Ovary (tissue), 3 donors: ENCODE measurements at regions not wholly inside any gene's neighbourhood (a gene's known extent, or its start where the extent isn't known, plus 50 kb on each side); places are given as distances from the start of the nearest gene placed in this dataset.

Experiments used
- EP300 ChIP-seq: sonication (generic); formaldehyde crosslinking; IDR thresholded peaks from one replicate; pipeline ENCODE4 v1.6.1; 2017; ENCODE audit warnings: antibody characterized with exemption
- POLR2A ChIP-seq: fragments of 450-650 bp; IDR thresholded peaks from one replicate; pipeline ENCODE4 v1.6.1; 2017; ENCODE audit warnings: antibody characterized with exemption, mild to moderate bottlenecking, moderate library complexity
- TF ChIP-seq, protein P1 (sequence below), 3 donors: fragments of 450-650 bp in 2 of 3; fragments of 200-600 bp in 1 of 3; IDR thresholded peaks; one replicate each; pipeline versions ENCODE4 v1.5.1 to v1.8.0; 2016 to 2022; ENCODE audit warnings: antibody characterized with exemption in 3 of 3, mild to moderate bottlenecking in 1 of 3
- donor health status: DM: no; HTN: no; CAD: no.

DNA sequence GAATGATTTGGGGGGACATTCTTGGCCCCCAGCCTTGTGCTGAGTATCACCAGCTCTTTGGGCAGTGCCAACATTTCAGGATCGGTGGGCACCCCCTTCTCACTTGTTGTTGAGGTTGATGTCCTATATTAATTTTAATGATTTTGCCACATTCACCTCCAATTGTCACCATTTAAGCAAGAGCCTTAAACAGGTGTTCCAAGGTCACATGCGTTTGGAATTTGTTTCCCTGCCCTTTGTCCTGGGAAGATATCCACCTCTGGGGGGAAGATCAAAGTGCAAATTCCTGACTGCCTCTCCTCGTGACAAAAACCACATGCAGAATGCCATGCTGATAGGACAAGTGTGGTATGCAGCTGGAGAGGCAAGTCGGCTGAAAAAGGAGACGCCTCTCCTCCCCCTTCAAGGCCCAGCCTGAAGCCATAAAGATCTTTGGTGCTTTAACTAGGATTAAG, 72.5 kb upstream of the ID2 start:
- TF ChIP-seq, protein P1, sequence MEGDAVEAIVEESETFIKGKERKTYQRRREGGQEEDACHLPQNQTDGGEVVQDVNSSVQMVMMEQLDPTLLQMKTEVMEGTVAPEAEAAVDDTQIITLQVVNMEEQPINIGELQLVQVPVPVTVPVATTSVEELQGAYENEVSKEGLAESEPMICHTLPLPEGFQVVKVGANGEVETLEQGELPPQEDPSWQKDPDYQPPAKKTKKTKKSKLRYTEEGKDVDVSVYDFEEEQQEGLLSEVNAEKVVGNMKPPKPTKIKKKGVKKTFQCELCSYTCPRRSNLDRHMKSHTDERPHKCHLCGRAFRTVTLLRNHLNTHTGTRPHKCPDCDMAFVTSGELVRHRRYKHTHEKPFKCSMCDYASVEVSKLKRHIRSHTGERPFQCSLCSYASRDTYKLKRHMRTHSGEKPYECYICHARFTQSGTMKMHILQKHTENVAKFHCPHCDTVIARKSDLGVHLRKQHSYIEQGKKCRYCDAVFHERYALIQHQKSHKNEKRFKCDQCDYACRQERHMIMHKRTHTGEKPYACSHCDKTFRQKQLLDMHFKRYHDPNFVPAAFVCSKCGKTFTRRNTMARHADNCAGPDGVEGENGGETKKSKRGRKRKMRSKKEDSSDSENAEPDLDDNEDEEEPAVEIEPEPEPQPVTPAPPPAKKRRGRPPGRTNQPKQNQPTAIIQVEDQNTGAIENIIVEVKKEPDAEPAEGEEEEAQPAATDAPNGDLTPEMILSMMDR (IDR thresholded peaks at IDR 0.05), result no peak
- TF ChIP-seq POLR2A (no peak), EP300 (no peak)
